Superior temporal gyrus (tissue), 1 donor: ENCODE measurements at regions not wholly inside any gene's neighbourhood (a gene's known extent, or its start where the extent isn't known, plus 50 kb on each side); places are given as distances from the start of the nearest gene placed in this dataset.

Source experiments
- DNase-seq: peaks from one replicate; pipeline ENCODE4 v3.0.0-alpha.2; 2016; ENCODE audit errors: extremely low spot score

GRCh38 chr3:167188592-167188991 is 191.5 kb downstream of the ZBBX start:
- no peak for DNase-seq

GRCh38 chr3:167187221-167187620 is 192.9 kb downstream of the ZBBX start:
- no peak for DNase-seq

GRCh38 chr3:167184511-167184910 is 195.6 kb downstream of the ZBBX start:
- DNase-seq = no peak

GRCh38 chr3:167172377-167172776 is 207.7 kb downstream of the ZBBX start:
- DNase-seq = no peak

- DNase-seq = no peak
Observed at GRCh38 chr3:167167491-167167890, 212.6 kb downstream of the ZBBX start.

- no peak for DNase-seq
Observed at GRCh38 chr3:167166594-167167253, 213.4 kb downstream of the ZBBX start.

- DNase-seq = no peak
Observed at GRCh38 chr3:167166012-167166411, 214.1 kb downstream of the ZBBX start.

- no peak for DNase-seq
Observed at GRCh38 chr3:167163580-167163979, 216.5 kb downstream of the ZBBX start.

- DNase-seq = no peak
Observed at GRCh38 chr3:167162083-167162482, 218.0 kb downstream of the ZBBX start.

GRCh38 chr3:167160781-167161180 is 219.3 kb downstream of the ZBBX start:
- no peak for DNase-seq

- DNase-seq = no peak
Observed at GRCh38 chr3:167151636-167152035, 228.5 kb downstream of the ZBBX start.

GRCh38 chr3:167148136-167148535 is 232.0 kb downstream of the ZBBX start:
- DNase-seq = no peak

- no peak for DNase-seq
Observed at GRCh38 chr3:167146911-167147310, 233.2 kb downstream of the ZBBX start.

GRCh38 chr3:167125612-167126407 is 254.3 kb downstream of the ZBBX start:
- DNase-seq = no peak

GRCh38 chr3:167120828-167121227 is 259.3 kb downstream of the ZBBX start:
- no peak for DNase-seq

GRCh38 chr3:167116120-167116922 is 263.8 kb downstream of the ZBBX start:
- DNase-seq = no peak

GRCh38 chr3:167115331-167115934 is 264.7 kb downstream of the ZBBX start:
- no peak for DNase-seq

GRCh38 chr3:167114619-167115018 is 265.5 kb downstream of the ZBBX start:
- DNase-seq = no peak

GRCh38 chr3:167113035-167113830 is 266.9 kb downstream of the ZBBX start:
- DNase-seq = no peak

GRCh38 chr3:167110901-167111300 is 269.2 kb downstream of the ZBBX start:
- no peak for DNase-seq

- DNase-seq = no peak
Observed at GRCh38 chr3:167109746-167110145, 270.4 kb downstream of the ZBBX start.
